Panc1 (cell line): ENCODE measurements at regions not wholly inside any gene's neighbourhood (a gene's known extent, or its start where the extent isn't known, plus 50 kb on each side); places are given as distances from the start of the nearest gene placed in this dataset.

Source experiments
- ATAC-seq: fragments of 200-7000 bp; cut with Tn5 transposase; 2 replicates; pipeline ENCODE4 v1.9.1; 2020; ENCODE audit warnings: mild to moderate bottlenecking, moderate library complexity
- BruUV-seq: library from RNA; stranded (reverse); fragments of 400-500 nt; replicated peaks from 2 replicates; lab custom pipeline; 2021; lab: Mats Ljungman, UMichigan
- CTCF ChIA-PET: fragments of 300-600 bp; sonication (Branson Sonifier 250); formaldehyde crosslinking; loops from one replicate; lab custom pipeline; 2022; ENCODE audit warnings: antibody characterized with exemption; lab: Charles Lee
- POLR2A ChIA-PET: fragments of 300-600 bp; sonication (Branson Sonifier 250); formaldehyde crosslinking; loops from one replicate; lab custom pipeline; 2022; ENCODE audit warnings: antibody characterized with exemption; lab: Charles Lee
- DNase-seq: peaks from one replicate; pipeline ENCODE4 v3.0.0-alpha.2; 2010; ENCODE audit warnings: low read depth, low spot score
- H3K27ac ChIP-seq: 2 replicates; pipeline ENCODE4 v1.5.1; 2011; ENCODE audit warnings: mild to moderate bottlenecking, low read length, inconsistent platforms
- H3K27me3 ChIP-seq: fragments of 200-500 bp; sonication (Bioruptor generic); 2 replicates; pipeline ENCODE4 v1.6.0; 2014; ENCODE audit warnings: low read length, inconsistent platforms; ENCODE audit not compliant: control insufficient read depth, insufficient read depth
- H3K36me3 ChIP-seq: fragments of 200-500 bp; sonication (Bioruptor generic); 2 replicates; pipeline ENCODE4 v1.5.1; 2014; ENCODE audit warnings: inconsistent platforms, mild to moderate bottlenecking, low read length, moderate library complexity; ENCODE audit not compliant: control insufficient read depth, insufficient read depth
- H3K4me1 ChIP-seq: 2 replicates; pipeline ENCODE4 v1.5.1; 2011; ENCODE audit warnings: inconsistent platforms, mild to moderate bottlenecking, low read length, moderate library complexity; ENCODE audit not compliant: control insufficient read depth, insufficient read depth
- H3K4me3 ChIP-seq, 2 experiments: 2 replicates each; pipeline ENCODE4 v1.5.1; 2011 to 2012; ENCODE audit warnings: low read depth in 2 of 2, low read length in 2 of 2, mild to moderate bottlenecking in 2 of 2, inconsistent platforms in 1 of 2, moderate library complexity in 1 of 2
- H3K9me3 ChIP-seq: fragments of 200-500 bp; sonication (Bioruptor generic); 2 replicates; pipeline ENCODE4 v1.5.1; 2014; ENCODE audit warnings: low read depth, mild to moderate bottlenecking, inconsistent platforms, low read length, moderate library complexity; ENCODE audit not compliant: control insufficient read depth, insufficient read depth
- CTCF ChIP-seq: fragments of 450-650 bp; IDR thresholded peaks from 2 replicates; pipeline ENCODE4 v1.5.1; 2017; ENCODE audit warnings: mild to moderate bottlenecking
- POLR2AphosphoS5 ChIP-seq: IDR thresholded peaks from 2 replicates; pipeline ENCODE4 v1.6.1; 2012; ENCODE audit warnings: mild to moderate bottlenecking, low read depth, low read length, moderate library complexity
- REST ChIP-seq, 2 experiments: IDR thresholded peaks; 2 replicates each; pipeline ENCODE4 v1.6.1; 2011 to 2012; ENCODE audit warnings: low read depth in 2 of 2, control low read depth in 1 of 2, low read length in 1 of 2, mild to moderate bottlenecking in 1 of 2, moderate library complexity in 1 of 2; ENCODE audit not compliant: insufficient read depth in 1 of 2
- SIN3A ChIP-seq: IDR thresholded peaks from 2 replicates; pipeline ENCODE4 v1.6.1; 2012; ENCODE audit warnings: low read depth, mild to moderate bottlenecking, low read length, moderate library complexity, borderline replicate concordance; ENCODE audit not compliant: insufficient read depth
- TCF7L2 ChIP-seq: IDR thresholded peaks from 2 replicates; pipeline ENCODE4 v1.6.1; 2011; ENCODE audit warnings: mild to moderate bottlenecking, low read depth, low read length, inconsistent platforms
- in situ Hi-C: cut with HindIII; loops from 2 replicates; pipeline ENCODE4 v1.10.0; 2016; ENCODE audit warnings: low sequenced_read_pairs, low pct_unique_long_range_greater_than_20kb
- intact Hi-C: fragments of 100-400 bp; cut with micrococcal nuclease; formaldehyde crosslinking; loops from one replicate; pipeline ENCODE4 v1.10.0; 2022; ENCODE audit not compliant: unreplicated experiment

DNA sequence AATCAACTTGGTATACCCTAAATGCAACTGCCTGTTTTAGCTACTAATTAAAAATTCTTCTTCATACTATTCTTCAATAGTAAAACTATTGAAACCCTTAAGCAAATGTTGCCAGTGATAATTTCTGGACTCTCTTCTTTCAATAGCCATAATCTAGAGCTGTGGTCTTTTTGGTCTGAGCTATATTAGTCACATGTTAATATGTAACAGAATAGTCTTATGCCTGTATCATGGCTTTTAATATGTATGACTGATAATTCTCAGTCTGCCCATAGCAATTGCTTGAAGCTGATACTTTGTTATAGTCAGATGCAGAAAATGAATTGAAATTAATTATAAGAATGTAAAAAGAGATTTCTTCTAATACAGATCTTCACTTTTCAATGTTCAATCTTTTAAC lies 1871.9 kb upstream of the CDH6 start:
- Histone ChIP-seq H3K4me1 (no peaks in the 10 kb centered on the region), H3K27ac (no peak overlapping the region), H3K27me3 (no peaks in the 10 kb centered on the region), H3K4me3 (no peak overlapping the region), H3K36me3 (no peaks in the 10 kb centered on the region), H3K9me3 (no peaks in the 10 kb centered on the region; the same call in 1 of the 2 replicates)
- BruUV-seq, result no TSS peak
- ATAC-seq, result no peak
- ChIA-PET CTCF (no interaction called here), POLR2A (no interaction called here)
- intact Hi-C loops (no loop called here), in situ Hi-C loops (no loop called here)
- DNase-seq, result no peak
- TF ChIP-seq CTCF (no peak), TCF7L2 (no peak)

DNA sequence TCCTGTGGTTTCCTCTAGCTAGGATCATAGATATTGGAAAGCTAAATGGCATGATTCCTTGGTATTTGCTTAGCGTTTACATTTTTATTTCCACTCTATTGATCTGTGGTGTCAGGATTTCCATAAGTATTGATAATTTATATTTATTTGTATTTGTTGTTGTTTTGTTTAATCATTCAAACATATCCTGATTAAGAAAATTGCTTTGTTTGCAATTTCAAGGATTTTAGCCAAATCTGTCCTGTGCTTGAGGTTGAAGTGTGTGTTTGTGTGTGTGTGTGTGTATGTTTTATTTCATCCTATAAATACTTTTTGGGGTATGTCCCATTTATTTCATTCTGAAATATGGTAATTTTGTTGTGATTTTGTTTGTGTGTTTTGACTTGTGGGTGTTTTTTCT lies 1884.1 kb upstream of the CDH6 start:
- H3K4me3 ChIP-seq, result no peak overlapping the region

More for the DNA sequence above, 1884.1 kb upstream of the CDH6 start:
- BruUV-seq, result no TSS peak
- in situ Hi-C loops (no loop called here), intact Hi-C loops (no loop called here)
- ATAC-seq, result no peak
- no peaks in the 10 kb centered on the region; the same call in 1 of the 2 replicates for H3K9me3 ChIP-seq
- no peak for DNase-seq
- H3K4me1 ChIP-seq, result no peaks in the 10 kb centered on the region
- H3K36me3 ChIP-seq, result no peaks in the 10 kb centered on the region
- ChIA-PET CTCF (no interaction called here), POLR2A (no interaction called here)
- no peaks in the 10 kb centered on the region for H3K27me3 ChIP-seq
- no peak overlapping the region for H3K27ac ChIP-seq
- TF ChIP-seq REST (IDR thresholded peaks at IDR 0.05; ENCODE audit: insufficient read depth in 1 of 2, low read depth in 2 of 2, low read length in 1 of 2) (no peak), CTCF (no peak), SIN3A (no peak), POLR2AphosphoS5 (no peak), TCF7L2 (no peak)
